ENCODE measurements at regions not wholly inside any gene's neighbourhood (a gene's known extent, or its start where the extent isn't known, plus 50 kb on each side); places are given as distances from the start of the nearest gene placed in this dataset.
"Not testable (repeated sequence)": the region's sequence is repeated elsewhere in the genome, so short reads cannot be mapped to it uniquely, and the experiment has no call there.

DNA sequence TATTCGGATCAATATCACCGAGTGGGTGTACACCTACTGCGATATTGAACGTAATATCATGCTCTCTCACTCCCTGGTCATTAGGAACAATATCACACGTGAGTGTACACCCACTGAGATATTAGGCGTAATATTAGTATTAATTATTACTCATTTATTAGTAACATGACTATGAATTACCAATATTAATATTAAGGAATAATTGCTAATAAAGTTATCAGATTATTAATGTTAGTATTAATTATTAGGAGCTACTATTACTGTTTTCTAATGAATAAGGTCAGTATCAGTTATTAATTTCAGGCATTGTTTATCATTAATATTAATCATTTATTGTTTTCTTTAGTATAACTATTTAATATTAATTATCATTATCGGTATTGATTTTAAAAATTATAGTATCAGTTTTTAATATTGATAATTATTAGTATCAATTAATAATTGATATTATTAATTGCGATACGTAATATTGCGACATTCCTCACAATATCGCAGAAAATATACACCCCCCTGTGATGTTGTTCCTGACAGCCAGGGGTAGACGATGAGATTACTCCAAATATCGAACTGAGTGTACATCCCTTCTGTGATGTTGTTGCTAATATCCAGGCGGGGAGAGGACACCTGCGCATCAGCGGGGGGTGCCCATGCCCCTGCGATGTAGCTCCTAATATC, 84.2 kb downstream of the DAPL1 start:
- H4K20me1 ChIP-seq (ENCODE audit: insufficient read depth, low read length): no peaks in the 10 kb centered on the region
- TF ChIP-seq, protein P1, sequence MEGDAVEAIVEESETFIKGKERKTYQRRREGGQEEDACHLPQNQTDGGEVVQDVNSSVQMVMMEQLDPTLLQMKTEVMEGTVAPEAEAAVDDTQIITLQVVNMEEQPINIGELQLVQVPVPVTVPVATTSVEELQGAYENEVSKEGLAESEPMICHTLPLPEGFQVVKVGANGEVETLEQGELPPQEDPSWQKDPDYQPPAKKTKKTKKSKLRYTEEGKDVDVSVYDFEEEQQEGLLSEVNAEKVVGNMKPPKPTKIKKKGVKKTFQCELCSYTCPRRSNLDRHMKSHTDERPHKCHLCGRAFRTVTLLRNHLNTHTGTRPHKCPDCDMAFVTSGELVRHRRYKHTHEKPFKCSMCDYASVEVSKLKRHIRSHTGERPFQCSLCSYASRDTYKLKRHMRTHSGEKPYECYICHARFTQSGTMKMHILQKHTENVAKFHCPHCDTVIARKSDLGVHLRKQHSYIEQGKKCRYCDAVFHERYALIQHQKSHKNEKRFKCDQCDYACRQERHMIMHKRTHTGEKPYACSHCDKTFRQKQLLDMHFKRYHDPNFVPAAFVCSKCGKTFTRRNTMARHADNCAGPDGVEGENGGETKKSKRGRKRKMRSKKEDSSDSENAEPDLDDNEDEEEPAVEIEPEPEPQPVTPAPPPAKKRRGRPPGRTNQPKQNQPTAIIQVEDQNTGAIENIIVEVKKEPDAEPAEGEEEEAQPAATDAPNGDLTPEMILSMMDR (IDR thresholded peaks at IDR 0.05; ENCODE audit: extremely low read depth, low read depth, low read length): no peak
- DNase-seq (ENCODE audit: insufficient read length, low spot score, missing footprints): peak; percentile 37
- H3K4me3 ChIP-seq (ENCODE audit: insufficient read depth, low read length): no peak overlapping the region
- no peaks in the 10 kb centered on the region for H3K36me3 ChIP-seq (ENCODE audit: insufficient read depth, low read length)
- H3K9me3 ChIP-seq (ENCODE audit: low read depth, low read length): no peaks in the 10 kb centered on the region
- H3K4me1 ChIP-seq (ENCODE audit: insufficient read depth, low read length): no peaks in the 10 kb centered on the region
- H3K27ac ChIP-seq (ENCODE audit: low read depth, low read length): no peak overlapping the region
- no peak overlapping the region for H3K4me2 ChIP-seq (ENCODE audit: insufficient read depth, low read length)
- peaks cover 5% of the 10 kb centered on the region for H3K27me3 ChIP-seq (ENCODE audit: insufficient read depth, low read length)
- no peak overlapping the region for H2AFZ ChIP-seq (ENCODE audit: low read length)
- H3K79me2 ChIP-seq (ENCODE audit: insufficient read depth, low read length): no peaks in the 10 kb centered on the region

DNA sequence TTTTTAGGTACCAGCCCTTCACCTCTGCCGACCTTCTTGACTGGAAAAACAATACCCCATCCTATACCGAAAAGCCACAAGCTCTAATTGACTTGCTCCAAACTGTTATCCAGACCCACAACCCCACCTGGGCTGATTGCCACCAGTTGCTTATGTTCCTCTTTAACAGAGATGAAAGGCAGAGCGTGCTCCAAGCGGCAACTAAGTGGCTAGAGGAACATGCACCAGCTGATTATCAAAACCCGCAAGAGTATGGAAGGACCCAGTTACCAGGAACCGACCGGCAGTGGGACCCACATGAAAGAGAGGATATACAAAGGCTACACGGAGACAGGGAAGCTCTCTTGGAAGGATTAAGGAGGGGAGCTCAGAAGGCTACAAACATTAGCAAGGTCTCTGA, 86.1 kb upstream of the TANC1 start:
- Histone ChIP-seq H3K79me2 (ENCODE audit: insufficient read depth, low read length) (no peaks in the 10 kb centered on the region), H4K20me1 (ENCODE audit: insufficient read depth, low read length) (no peaks in the 10 kb centered on the region), H3K4me2 (ENCODE audit: insufficient read depth, low read length) (no peak overlapping the region), H3K9me3 (ENCODE audit: low read depth, low read length) (no peaks in the 10 kb centered on the region), H3K27ac (ENCODE audit: low read depth, low read length) (no peak overlapping the region), H2AFZ (ENCODE audit: low read length) (no peak overlapping the region), H3K4me1 (ENCODE audit: insufficient read depth, low read length) (no peaks in the 10 kb centered on the region), H3K4me3 (ENCODE audit: insufficient read depth, low read length) (no peak overlapping the region), H3K36me3 (ENCODE audit: insufficient read depth, low read length) (no peaks in the 10 kb centered on the region), H3K27me3 (ENCODE audit: insufficient read depth, low read length) (peaks cover 5% of the 10 kb centered on the region)
- DNase-seq (ENCODE audit: insufficient read length, low spot score, missing footprints): no peak
- TF ChIP-seq, protein P1 (IDR thresholded peaks at IDR 0.05; ENCODE audit: extremely low read depth, low read depth, low read length): no peak

DNA sequence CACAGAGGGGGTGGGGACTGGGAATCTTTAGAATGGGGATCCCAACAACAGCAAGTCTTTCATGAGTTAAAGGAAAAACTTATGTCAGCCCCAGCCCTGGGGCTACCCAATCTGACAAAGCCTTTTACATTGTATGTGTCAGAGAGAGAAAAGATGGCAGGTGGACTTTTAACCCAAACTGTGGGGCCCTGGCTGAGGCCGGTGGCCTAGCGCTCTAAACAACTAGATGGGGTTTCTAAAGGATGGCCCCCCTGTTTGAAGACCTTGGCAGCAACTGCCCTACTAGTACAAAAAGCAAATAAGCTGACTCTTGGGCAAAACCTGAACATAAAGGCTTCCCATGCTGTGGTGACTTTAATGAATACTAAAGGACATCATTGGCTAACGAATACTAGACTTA, 83.9 kb upstream of the TANC1 start:
- not testable (repeated sequence) for H3K27ac ChIP-seq (ENCODE audit: low read depth, low read length); H3K36me3 ChIP-seq (ENCODE audit: insufficient read depth, low read length); H2AFZ ChIP-seq (ENCODE audit: low read length); H3K4me2 ChIP-seq (ENCODE audit: insufficient read depth, low read length); H4K20me1 ChIP-seq (ENCODE audit: insufficient read depth, low read length); DNase-seq (ENCODE audit: insufficient read length, low spot score, missing footprints); H3K79me2 ChIP-seq (ENCODE audit: insufficient read depth, low read length); H3K9me3 ChIP-seq (ENCODE audit: low read depth, low read length); H3K27me3 ChIP-seq (ENCODE audit: insufficient read depth, low read length); H3K4me3 ChIP-seq (ENCODE audit: insufficient read depth, low read length); H3K4me1 ChIP-seq (ENCODE audit: insufficient read depth, low read length)

DNA sequence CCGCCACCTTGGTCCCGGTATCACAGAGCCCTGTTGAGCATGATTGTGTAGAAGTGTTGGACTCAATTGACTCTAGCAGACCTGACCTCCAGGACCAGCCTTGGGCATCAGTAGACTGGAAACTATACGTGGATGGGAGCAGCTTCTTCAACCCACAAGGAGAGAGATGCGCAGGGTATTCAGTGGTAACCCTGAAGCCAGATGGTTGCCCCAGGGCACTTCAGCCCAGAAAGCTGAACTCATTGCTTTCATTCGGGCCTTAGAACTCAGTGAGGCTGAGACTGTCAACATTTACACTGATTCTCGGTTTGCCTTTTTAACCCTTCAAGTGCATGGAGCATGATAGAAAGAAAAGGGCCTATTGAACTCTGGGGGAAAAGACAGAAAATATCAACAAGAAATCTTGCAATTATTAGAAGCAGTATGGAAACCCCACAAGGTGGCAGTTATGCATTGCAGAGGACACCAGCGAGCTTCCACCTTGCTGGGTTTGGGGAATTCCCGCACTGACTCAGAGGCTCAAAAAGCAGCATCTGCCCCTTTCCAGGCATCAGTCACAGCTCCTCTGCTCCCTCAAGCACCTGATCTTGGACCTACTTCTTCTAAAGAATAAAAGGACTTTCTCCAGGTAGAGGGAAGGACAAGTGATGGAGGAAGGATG, 83.3 kb upstream of the TANC1 start:
- not testable (repeated sequence) for H3K9me3 ChIP-seq (ENCODE audit: low read depth, low read length); H3K4me3 ChIP-seq (ENCODE audit: insufficient read depth, low read length); H3K4me1 ChIP-seq (ENCODE audit: insufficient read depth, low read length); H3K79me2 ChIP-seq (ENCODE audit: insufficient read depth, low read length); H2AFZ ChIP-seq (ENCODE audit: low read length); DNase-seq (ENCODE audit: insufficient read length, low spot score, missing footprints); H3K27me3 ChIP-seq (ENCODE audit: insufficient read depth, low read length); H3K4me2 ChIP-seq (ENCODE audit: insufficient read depth, low read length); H3K36me3 ChIP-seq (ENCODE audit: insufficient read depth, low read length); H3K27ac ChIP-seq (ENCODE audit: low read depth, low read length); H4K20me1 ChIP-seq (ENCODE audit: insufficient read depth, low read length)

DNA sequence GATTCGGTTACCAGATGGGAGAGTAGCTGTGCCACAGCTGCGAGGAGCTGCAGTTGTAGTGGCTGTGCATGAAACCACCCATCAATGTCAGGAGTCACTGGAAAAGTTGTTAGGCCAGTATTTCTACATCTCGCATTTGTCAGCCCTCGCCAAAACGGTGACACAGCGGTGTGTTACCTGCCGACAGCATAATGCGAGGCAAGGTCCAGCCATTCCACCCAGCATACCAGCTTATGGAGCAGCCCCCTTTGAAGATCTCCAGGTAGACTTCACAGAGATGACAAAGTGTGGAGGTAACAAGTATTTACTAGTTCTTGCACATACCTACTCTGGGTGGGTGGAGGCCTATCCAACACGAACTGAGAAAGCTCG, 82.8 kb upstream of the TANC1 start:
- not testable (repeated sequence) for H3K27ac ChIP-seq (ENCODE audit: low read depth, low read length); H3K79me2 ChIP-seq (ENCODE audit: insufficient read depth, low read length); H3K36me3 ChIP-seq (ENCODE audit: insufficient read depth, low read length); H3K4me2 ChIP-seq (ENCODE audit: insufficient read depth, low read length); DNase-seq (ENCODE audit: insufficient read length, low spot score, missing footprints); H2AFZ ChIP-seq (ENCODE audit: low read length); H3K4me1 ChIP-seq (ENCODE audit: insufficient read depth, low read length); H3K4me3 ChIP-seq (ENCODE audit: insufficient read depth, low read length); H3K9me3 ChIP-seq (ENCODE audit: low read depth, low read length); H3K27me3 ChIP-seq (ENCODE audit: insufficient read depth, low read length); H4K20me1 ChIP-seq (ENCODE audit: insufficient read depth, low read length)

Data from osteoblast (primary cell).